CD4-positive, alpha-beta T cell (primary cell): ENCODE measurements at regions not wholly inside any gene's neighbourhood (a gene's known extent, or its start where the extent isn't known, plus 50 kb on each side); places are given as distances from the start of the nearest gene placed in this dataset.

Experiments used
- ATAC-seq: fragments of 200-7000 bp; cut with Tn5 transposase; one replicate; pipeline ENCODE4 v1.10.0; 2022; ENCODE audit warnings: mild to moderate bottlenecking; ENCODE audit not compliant: poor library complexity
- CTCF ChIA-PET: fragments of 350-600 bp; sonication (Branson Sonifier 250); formaldehyde crosslinking; loops from one replicate; lab custom pipeline; 2021; ENCODE audit warnings: antibody characterized with exemption, inconsistent platforms; lab: Charles Lee
- POLR2A ChIA-PET: fragments of 350-600 bp; sonication (Branson Sonifier 250); formaldehyde crosslinking; loops from one replicate; lab custom pipeline; 2021; ENCODE audit warnings: antibody characterized with exemption, inconsistent platforms; lab: Charles Lee
- DNase-seq, 14 experiments: peaks; one replicate each; pipeline ENCODE4 v3.0.0-alpha.2; 2013 to 2020; ENCODE audit warnings: mixed read lengths in 2 of 14
- H3K27ac ChIP-seq, 2 donors: one replicate each; pipeline versions ENCODE4 v1.5.1 to v1.7.0; 2013; ENCODE audit warnings: low read length in 2 of 2, low read depth in 1 of 2, mild to moderate bottlenecking in 1 of 2
- H3K27me3 ChIP-seq, 2 experiments: 1 replicate in 1 of 2; 2 replicates in 1 of 2; pipeline versions ENCODE4 v1.6.1 to v1.7.0; 2013; ENCODE audit warnings: low read length in 2 of 2, control low read depth in 1 of 2, mild to moderate bottlenecking in 1 of 2, moderate library complexity in 1 of 2; ENCODE audit not compliant: insufficient read depth in 2 of 2, control insufficient read depth in 1 of 2
- H3K36me3 ChIP-seq: one replicate; pipeline ENCODE4 v1.6.1; 2013; ENCODE audit warnings: low read length, control low read depth; ENCODE audit not compliant: insufficient read depth
- H3K4me1 ChIP-seq: one replicate; pipeline ENCODE4 v1.6.1; 2013; ENCODE audit warnings: low read length, control low read depth; ENCODE audit not compliant: insufficient read depth
- H3K4me3 ChIP-seq: one replicate; pipeline ENCODE4 v1.5.1; 2013; ENCODE audit warnings: mild to moderate bottlenecking, low read length, moderate library complexity
- H3K9me3 ChIP-seq, 2 experiments: 1 replicate in 1 of 2; 2 replicates in 1 of 2; pipeline versions ENCODE4 v1.6.1 to v1.7.0; 2013; ENCODE audit warnings: low read length in 2 of 2, mild to moderate bottlenecking in 2 of 2, control low read depth in 1 of 2, moderate library complexity in 1 of 2; ENCODE audit not compliant: control insufficient read depth in 1 of 2, insufficient read depth in 1 of 2
- H3K27ac Mint-ChIP-seq: one replicate; pipeline ENCODE4 v1.8.0; 2020; ENCODE audit warnings: mixed read lengths
- H3K27me3 Mint-ChIP-seq: one replicate; pipeline ENCODE4 v1.8.0; 2021; ENCODE audit warnings: mixed read lengths
- H3K36me3 Mint-ChIP-seq: one replicate; pipeline ENCODE4 v1.8.0; 2021; ENCODE audit warnings: low read depth, mixed read lengths
- H3K4me1 Mint-ChIP-seq: one replicate; pipeline ENCODE4 v1.8.0; 2021; ENCODE audit warnings: low read depth, mixed read lengths
- H3K4me3 Mint-ChIP-seq: one replicate; pipeline ENCODE4 v1.8.0; 2020; ENCODE audit warnings: mild to moderate bottlenecking, mixed read lengths
- H3K9me3 Mint-ChIP-seq: one replicate; pipeline ENCODE4 v1.8.0; 2020; ENCODE audit warnings: mixed read lengths
- intact Hi-C, 2 experiments: fragments of 100-400 bp; cut with DNase I in 1 of 2; cut with micrococcal nuclease in 1 of 2; formaldehyde crosslinking; loops; one replicate each; pipeline versions ENCODE4 v1.15.1 to v1.9.0; 2023 to 2025; cut with DNase I, micrococcal nuclease
- TF ChIP-seq, protein P1 (sequence below): fragments of 200-600 bp; IDR thresholded peaks from one replicate; pipeline ENCODE4 v1.8.0; 2022; ENCODE audit warnings: antibody characterized with exemption, mild to moderate bottlenecking

DNA sequence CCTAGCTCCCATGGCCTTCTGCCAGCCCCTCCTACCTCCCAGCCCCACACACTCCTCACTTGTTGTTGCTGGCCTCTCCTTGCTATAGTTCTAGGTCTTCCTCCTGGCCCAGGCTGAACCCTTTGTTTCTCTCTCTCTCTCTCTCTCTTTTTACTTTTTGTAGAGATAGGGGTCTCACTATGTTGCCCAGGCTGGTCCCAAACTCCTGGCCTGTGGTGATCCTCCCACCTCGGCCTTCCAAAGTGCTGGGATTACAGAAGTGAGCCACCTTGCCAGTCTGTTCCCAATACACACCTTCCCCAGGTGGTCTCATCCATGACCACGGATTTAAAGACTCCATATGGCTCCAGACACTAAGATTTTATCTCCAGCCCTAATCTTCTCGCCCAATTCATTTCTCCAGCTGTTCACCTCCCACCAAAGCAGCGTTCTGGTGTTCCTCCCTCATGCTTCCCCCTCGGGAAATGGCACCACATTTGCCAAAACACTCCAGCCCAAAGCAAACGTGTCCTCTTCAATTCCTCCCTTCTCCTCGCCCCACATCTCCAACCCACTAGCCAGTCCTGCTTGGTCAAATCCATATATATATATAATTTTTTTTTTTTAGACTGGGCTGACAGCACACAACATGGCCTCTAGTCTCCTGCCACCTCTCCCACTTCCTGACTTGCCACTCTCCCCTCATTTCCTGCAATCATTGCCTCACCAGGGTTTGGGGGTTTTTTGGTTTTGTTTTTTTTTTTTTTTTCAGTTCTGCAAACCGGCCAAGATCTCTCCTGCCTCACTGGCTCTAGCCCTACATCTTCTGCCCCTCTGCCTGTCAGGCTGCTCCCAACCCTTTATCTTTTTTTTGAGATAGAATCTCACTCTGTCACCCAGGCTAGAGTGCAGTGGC is 104.4 kb downstream of the NCR2 start:
- Mint-ChIP-seq H3K36me3 (no peaks in the 10 kb centered on the region), H3K27me3 (peaks cover 21% of the 10 kb centered on the region), H3K4me3 (peak overlapping the region; percentile 49), H3K9me3 (no peaks in the 10 kb centered on the region), H3K27ac (no peak overlapping the region), H3K4me1 (peaks cover 40% of the 10 kb centered on the region)
- Histone ChIP-seq H3K4me1 (peaks cover 49% of the 10 kb centered on the region), H3K9me3 (peaks cover 0 to 3% of the 10 kb centered on the region in 2 experiments), H3K27me3 (peaks cover 5 to 6% of the 10 kb centered on the region in 2 experiments), H3K27ac (no peak overlapping the region), H3K4me3 (no peak overlapping the region), H3K36me3 (no peaks in the 10 kb centered on the region)
- DNase-seq (peak in 4 of 14 experiments; percentile 10 to 72 (median 62)), ATAC-seq (peak; percentile 64)
- CTCF ChIA-PET = no interaction called here
- POLR2A ChIA-PET = no interaction called here
- TF ChIP-seq, protein P1, sequence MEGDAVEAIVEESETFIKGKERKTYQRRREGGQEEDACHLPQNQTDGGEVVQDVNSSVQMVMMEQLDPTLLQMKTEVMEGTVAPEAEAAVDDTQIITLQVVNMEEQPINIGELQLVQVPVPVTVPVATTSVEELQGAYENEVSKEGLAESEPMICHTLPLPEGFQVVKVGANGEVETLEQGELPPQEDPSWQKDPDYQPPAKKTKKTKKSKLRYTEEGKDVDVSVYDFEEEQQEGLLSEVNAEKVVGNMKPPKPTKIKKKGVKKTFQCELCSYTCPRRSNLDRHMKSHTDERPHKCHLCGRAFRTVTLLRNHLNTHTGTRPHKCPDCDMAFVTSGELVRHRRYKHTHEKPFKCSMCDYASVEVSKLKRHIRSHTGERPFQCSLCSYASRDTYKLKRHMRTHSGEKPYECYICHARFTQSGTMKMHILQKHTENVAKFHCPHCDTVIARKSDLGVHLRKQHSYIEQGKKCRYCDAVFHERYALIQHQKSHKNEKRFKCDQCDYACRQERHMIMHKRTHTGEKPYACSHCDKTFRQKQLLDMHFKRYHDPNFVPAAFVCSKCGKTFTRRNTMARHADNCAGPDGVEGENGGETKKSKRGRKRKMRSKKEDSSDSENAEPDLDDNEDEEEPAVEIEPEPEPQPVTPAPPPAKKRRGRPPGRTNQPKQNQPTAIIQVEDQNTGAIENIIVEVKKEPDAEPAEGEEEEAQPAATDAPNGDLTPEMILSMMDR = no peak
- intact Hi-C loops = loop anchor here in 1 of 2 experiments (5.0 kb wide), 1 partner anchor 243 kb away; no protein-coding TSS in a partner anchor

DNA sequence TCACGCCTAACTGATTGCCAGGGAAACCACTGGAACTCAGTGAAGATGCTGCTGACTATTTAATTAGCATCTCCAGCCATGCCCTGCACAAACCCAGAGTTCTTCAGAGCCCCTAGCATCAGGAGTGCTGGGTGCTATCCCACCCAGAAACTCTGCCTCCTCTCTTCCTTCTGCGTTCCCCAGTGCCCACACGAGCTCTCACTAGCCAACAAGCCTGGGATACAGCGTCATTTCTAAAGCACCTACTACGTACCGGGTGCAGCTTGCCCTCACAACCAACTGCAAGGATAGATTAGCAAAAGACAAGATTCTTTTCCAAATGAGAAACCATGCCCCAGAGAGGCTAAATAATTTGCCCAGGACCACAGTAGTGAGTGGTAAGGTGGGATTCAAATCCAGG is 105.2 kb upstream of the FOXP4 start:
- H3K27me3 Mint-ChIP-seq = peaks cover 21% of the 10 kb centered on the region
- TF ChIP-seq, protein P1 = no peak
- POLR2A ChIA-PET = interaction anchor here (0.7 kb wide), 1 partner anchor 120 kb away, joined by 3 read pairs; no protein-coding TSS in a partner anchor
- ATAC-seq = no peak
- Histone ChIP-seq H3K27ac (no peak overlapping the region), H3K27me3 (peaks cover 6 to 8% of the 10 kb centered on the region in 2 experiments), H3K4me1 (peaks cover 49% of the 10 kb centered on the region), H3K36me3 (no peaks in the 10 kb centered on the region), H3K9me3 (peaks cover 0 to 3% of the 10 kb centered on the region in 2 experiments), H3K4me3 (no peak overlapping the region)
- no peaks in the 10 kb centered on the region for H3K36me3 Mint-ChIP-seq
- DNase-seq = no peak
- H3K9me3 Mint-ChIP-seq = no peaks in the 10 kb centered on the region
- H3K4me1 Mint-ChIP-seq = peaks cover 40% of the 10 kb centered on the region
- intact Hi-C loops = no loop called here
- CTCF ChIA-PET = no interaction called here
- no peak overlapping the region for H3K4me3 Mint-ChIP-seq
- H3K27ac Mint-ChIP-seq = no peak overlapping the region

DNA sequence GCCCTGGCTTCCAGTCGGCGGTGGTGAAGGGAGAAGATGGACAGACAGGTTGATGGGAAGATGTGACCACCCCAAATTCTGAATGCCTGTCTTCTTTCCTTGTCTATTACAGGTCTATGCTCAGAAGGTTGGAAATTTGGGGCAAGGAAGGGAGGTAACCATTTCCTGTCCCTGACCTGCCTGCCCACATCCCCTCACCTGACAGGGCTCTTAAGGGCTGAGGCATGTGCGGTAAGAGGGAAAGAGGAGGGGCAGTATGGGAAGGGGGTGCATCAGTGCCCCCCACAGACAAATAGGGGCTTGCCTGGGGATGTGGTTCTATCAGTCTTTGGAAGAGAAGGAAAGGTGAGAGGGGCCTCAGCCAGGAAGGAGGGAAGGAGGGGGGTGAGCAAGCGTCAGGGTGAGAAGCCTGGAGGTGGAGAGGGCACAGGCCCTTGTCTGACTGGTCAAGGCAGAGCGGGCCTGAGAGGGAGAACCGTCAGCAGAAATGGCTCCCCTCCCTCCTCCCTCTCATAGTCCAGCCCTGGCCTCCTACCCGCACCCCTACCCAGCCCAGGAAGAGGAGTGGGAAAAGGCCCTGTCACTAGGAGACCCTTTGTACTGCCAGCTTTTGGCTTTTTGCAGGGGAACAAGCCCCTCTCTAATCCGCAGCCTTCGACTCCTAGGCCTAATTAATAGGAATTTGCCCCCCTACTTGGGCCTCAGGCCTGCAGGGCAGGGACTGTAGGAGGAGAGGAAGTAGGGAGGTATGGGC is 104.4 kb upstream of the FOXP4 start:
- DNase-seq (peak in 3 of 14 experiments; percentile 22 to 57 (median 48)), ATAC-seq (peak; percentile 29)
- Histone ChIP-seq H3K4me1 (peaks cover 49% of the 10 kb centered on the region), H3K27me3 (peaks cover 6 to 8% of the 10 kb centered on the region in 2 experiments), H3K4me3 (peak overlapping the region; percentile 15), H3K27ac (no peak overlapping the region), H3K9me3 (peaks cover 0 to 3% of the 10 kb centered on the region in 2 experiments), H3K36me3 (no peaks in the 10 kb centered on the region)
- H3K4me3 Mint-ChIP-seq = peak overlapping the region; percentile 63
- H3K4me1 Mint-ChIP-seq = peaks cover 40% of the 10 kb centered on the region
- no peaks in the 10 kb centered on the region for H3K9me3 Mint-ChIP-seq
- POLR2A ChIA-PET = no interaction called here
- peaks cover 21% of the 10 kb centered on the region for H3K27me3 Mint-ChIP-seq
- H3K36me3 Mint-ChIP-seq = no peaks in the 10 kb centered on the region
- TF ChIP-seq, protein P1 = no peak
- intact Hi-C loops = no loop called here
- no peak overlapping the region for H3K27ac Mint-ChIP-seq
- CTCF ChIA-PET = interaction anchor here (1.3 kb wide), 1 partner anchor 241 kb away, joined by 3 read pairs; no protein-coding TSS in a partner anchor
